Right renal pelvis (tissue), 4 donors: ENCODE measurements at regions not wholly inside any gene's neighbourhood (a gene's known extent, or its start where the extent isn't known, plus 50 kb on each side); places are given as distances from the start of the nearest gene placed in this dataset.
"Not testable (repeated sequence)": the region's sequence is repeated elsewhere in the genome, so short reads cannot be mapped to it uniquely, and the experiment has no call there.

Experiments used
- DNase-seq, 4 donors: peaks; one replicate each; pipeline ENCODE4 v3.0.0-alpha.2; 2013; ENCODE audit warnings: low read depth in 4 of 4, low spot score in 3 of 4, missing footprints in 1 of 4

DNA sequence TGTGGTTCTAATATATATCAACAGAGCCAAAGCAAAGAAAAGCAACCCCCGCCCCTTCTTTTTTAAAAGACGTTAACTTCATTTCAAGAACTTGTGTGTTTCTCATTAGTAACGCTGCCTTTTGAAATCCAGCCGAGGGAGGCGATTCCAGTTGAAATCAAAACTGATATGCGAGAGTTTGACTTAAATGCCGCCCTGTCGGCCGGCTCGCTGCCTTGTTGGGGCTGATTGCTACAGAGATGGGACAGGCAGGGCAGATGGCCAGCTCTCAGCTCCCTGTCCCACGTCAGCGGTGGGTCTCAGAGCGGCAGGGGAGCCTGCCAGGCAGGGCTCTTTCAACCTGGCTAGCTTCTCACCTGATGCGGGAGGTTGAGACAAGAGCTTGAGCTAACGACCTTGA, 51.9 kb upstream of the ALX4 start:
- no peak for DNase-seq

DNA sequence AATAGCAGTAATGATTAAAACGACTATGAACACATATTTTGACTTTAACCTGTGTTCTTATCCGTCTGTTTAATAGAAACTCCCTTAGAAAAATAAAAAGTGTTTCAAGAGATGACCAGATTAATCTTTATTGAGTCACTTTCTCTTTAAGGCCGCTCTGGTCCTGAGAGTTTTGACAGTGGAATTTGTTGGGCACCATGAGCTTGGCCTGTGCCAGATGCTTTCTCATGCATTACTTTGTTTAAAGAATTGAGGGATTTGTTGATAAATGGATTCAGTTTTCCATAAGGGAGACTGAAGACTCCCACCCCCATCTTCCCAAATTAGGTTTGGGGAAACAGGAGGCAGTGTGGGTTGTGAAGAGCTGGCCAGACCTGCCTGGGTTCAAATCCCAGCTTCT, 53.2 kb upstream of the ALX4 start:
- DNase-seq = no peak

DNA sequence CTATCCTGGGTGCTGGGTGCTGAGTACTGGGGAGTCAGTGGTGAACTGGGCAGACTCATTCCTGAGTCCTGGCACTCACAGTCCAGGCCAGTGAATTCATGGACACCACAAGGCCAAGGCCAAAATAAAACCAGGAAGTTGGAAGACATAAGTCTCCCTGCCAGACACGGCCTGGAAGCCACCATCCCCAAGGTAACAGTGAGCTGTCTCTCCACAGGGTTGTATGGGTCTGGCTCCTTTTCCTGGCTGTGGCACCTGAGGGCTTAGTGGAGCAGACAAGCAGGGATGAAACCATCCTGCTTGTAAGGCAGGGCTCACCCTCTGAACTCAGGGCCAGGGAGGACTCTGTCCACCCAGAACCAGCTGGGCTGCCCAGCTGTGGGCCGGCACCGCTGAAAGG, 54.7 kb upstream of the ALX4 start:
- no peak for DNase-seq

DNA sequence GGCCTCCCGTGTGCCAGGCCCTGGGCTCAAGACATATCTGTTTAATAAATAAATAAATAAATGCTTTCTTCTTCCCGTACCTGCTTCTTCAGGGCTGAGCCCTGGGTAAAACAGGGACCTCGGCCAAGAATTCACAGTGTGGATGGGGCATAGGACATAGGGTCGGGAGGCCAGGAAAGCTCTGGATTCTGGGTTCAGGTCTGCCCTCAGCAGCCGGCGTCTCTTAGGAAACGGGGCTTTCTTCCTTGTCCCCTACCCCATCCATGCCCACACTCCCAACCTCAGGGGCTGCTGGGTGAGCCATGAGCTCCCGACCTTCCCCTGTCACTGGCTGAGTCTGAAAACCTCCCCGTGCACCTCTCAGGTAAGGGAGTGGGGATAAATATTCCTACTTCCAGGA, 55.7 kb upstream of the ALX4 start:
- DNase-seq = no peak

DNA sequence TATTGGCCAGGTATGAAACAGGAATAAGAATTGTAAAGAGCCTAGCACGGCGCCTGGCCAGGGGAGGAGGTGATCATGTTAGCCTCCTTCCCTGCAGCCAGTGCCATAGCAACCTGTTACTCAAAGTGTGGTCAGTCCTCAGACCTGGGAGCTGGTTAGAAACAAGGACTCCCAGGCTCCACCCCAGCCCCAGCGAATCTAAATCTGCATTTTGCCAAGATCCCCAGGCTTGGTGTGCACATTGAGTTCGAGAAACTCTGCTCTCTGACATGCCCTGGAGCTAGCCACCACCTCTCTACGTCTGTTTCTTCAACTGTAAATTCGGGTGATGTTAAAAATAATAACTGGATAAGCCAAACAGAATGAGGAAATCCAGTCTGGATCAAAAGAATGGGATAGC, 56.1 kb upstream of the ALX4 start:
- no peak for DNase-seq

DNA sequence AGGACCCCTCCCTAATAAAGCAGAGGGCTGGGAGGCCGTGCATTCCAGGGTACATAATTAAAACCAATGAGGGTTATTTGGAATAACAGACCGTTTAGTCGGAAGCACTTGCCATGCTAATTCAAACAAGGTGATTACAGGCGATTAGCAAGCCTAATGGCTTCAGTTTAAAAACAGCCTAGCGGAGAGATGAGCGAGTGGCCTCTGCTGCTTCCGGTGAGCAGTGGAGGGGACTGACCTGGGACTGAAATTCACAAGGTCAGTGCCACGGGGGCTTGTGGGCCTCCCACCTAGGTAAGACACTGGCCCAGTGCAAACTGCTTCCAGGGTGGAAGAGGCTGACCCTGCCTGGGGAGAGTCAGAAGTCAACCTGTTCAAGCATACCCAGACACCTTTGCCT, 56.8 kb upstream of the ALX4 start:
- no peak for DNase-seq

DNA sequence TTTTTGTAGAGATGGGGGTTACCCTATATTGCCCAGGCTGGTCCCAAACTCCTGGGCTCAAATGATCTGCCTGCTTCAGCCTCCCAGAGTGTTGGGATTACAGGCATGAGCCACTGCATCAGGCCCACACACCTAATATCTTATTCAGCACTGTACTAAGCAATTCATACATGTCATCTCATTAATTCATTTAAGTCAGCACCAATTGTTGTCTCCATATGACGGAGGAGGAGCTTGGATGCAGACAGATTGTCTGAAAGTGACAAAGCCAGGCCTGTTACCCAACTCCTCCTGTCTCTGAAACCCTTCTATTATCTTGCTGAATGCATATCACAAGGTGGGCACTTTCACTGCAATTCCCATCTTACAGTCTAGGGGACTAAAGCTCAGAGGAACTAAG, 57.5 kb upstream of the ALX4 start:
- DNase-seq = no peak

DNA sequence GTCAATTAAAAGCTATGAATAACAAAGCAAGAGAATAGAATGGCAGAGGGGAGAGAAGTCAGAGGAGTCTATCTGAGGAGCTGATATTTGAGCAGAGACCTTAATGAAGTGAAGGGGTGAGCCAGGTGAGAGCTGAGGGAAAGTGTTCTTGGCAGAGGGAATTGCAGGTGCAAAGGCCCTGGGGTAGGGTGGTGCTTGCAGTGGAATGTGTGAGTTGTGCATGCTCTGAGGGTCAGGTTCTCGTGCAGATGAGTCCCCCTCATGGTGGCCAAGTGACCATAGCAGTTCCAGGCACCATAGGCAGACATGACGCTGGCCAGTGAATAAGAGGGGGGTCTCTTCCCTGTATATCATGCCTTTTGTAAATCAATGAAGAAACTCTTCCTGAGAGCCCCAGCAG, 58.9 kb upstream of the ALX4 start:
- no peak for DNase-seq

DNA sequence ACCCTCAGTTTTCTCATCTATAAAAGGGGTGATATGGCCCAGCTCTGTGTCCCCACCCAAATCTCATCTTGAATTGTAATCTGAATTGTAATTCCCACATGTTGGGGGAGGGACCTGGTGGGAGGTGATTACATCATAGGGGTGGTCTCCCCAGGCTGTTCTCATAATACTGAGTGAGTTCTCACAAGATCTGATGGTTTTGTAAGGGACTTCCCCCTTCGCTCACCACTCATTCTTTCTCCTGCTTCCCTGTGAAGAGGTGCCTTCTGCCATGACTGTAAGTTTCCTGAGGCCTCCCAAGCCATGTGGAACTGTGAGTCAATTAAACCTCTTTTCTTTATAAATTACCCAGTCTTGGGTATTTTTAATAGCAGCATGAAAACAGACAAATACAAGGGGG, 61.1 kb upstream of the ALX4 start:
- DNase-seq = not testable (repeated sequence)

DNA sequence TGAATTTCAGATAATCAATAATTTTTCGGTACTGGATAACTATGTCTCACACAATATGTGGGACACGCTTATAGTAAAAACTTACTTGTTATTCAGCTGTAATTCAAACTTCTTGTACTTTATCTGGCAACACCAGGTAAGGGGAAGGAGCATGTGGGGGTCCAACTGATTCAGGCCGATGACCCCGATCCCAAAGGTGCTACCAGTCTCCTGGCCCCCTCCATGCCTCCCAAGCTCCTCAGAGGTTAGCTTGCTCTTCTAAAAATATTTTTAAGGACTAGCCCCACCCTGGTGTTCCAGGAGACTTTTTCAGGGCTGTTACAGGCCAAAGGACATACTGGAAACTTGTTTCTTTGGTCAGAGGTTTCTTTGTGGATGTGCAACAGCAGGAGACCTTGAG, 61.8 kb upstream of the ALX4 start:
- no peak for DNase-seq

DNA sequence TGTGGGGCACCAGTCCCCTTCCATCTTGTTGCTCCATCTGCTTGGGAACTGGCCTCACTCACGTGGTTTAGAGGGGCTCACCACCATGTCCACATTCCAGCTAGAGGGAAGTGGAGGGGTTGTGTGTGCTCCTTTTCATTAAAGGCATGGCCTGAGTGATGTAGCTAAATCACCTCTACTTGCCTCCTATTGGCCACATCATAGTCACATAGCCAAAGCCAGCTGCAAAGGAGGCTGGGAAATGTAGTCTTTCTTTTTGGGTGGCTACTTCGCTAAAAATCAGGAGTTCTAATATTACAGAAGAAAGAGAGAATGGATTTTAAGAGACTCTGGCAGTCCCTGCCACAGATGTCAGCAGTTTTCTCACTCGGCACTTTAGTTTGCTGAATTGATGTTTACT, 63.0 kb upstream of the ALX4 start:
- no peak for DNase-seq

DNA sequence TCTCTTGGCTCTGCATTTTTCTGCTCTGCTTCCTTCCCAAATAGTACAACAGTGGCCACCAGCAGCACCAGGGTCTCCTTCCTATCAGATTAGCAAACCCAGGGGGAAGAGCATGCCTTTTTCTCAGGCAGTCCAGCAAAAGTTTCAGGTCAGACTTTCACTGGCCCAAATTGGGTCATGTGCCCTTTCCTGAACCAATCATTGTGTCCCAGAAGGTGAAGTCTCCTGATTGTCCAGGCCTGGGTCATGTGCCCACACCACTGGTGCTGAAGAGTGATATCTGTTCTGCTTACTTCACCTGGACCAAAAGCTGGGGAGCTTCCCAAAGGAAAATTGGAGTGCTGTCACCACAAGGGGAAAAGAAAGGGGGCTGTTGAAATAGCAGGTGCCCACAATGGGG, 64.1 kb upstream of the ALX4 start:
- no peak for DNase-seq

DNA sequence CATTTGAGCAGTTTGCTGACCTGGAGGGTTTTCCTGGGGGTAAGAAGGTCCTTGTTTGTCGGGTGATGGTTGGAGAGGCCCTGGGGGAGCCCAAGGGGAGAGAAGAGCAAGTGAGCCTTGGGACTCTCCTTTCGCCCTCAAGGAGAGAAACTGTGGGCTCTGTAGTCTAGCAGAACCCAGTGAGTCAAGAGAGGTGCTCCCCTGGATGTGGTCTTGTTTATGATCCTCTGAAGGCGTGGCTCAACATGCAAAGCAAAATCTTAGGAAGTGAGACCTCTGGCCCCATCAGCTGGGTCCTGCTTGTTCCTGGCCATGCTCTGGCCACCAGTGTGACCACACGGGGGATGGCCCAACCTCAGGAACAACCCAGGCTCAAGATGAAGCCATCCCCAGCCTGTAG, 66.5 kb upstream of the ALX4 start:
- DNase-seq = no peak

DNA sequence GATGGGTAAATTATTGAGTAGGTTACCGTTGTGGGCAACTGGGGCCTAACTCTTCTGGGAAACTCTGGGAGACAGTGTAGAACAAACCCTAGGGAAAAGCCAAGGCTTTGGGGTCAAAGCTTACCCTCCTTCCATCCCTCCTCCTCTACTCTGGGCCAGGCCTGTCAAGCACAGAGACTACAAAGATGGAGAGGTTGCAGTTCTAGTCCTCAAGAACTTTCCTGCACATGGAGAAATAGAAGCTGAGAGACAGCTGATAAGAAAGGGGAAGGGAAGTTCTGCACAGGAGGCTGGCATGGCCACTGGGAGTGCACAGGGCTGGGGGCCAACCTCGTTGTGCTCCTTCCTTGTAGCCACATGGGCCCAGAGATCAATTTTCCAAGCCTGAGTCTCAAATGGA, 67.2 kb upstream of the ALX4 start:
- DNase-seq = no peak

DNA sequence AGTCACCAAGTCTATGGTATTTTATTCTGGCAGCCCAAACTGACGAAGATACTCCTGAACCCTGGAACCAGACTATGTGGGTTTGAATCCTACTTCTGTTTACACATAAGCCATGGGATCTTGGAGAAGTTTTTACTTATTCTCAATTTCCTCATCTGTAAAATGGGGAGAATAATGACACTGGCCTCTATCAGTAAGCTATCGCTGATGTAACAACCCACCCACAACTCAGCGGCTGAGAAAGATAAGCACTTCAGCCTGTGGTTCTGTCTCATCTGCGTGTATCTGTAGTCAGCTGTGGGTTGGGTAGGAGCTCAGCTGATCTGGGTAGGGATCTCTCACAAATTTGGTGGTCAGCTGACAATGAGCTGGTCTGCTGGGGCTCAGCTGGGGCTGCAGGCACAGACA, 68.0 kb upstream of the ALX4 start:
- no peak for DNase-seq

DNA sequence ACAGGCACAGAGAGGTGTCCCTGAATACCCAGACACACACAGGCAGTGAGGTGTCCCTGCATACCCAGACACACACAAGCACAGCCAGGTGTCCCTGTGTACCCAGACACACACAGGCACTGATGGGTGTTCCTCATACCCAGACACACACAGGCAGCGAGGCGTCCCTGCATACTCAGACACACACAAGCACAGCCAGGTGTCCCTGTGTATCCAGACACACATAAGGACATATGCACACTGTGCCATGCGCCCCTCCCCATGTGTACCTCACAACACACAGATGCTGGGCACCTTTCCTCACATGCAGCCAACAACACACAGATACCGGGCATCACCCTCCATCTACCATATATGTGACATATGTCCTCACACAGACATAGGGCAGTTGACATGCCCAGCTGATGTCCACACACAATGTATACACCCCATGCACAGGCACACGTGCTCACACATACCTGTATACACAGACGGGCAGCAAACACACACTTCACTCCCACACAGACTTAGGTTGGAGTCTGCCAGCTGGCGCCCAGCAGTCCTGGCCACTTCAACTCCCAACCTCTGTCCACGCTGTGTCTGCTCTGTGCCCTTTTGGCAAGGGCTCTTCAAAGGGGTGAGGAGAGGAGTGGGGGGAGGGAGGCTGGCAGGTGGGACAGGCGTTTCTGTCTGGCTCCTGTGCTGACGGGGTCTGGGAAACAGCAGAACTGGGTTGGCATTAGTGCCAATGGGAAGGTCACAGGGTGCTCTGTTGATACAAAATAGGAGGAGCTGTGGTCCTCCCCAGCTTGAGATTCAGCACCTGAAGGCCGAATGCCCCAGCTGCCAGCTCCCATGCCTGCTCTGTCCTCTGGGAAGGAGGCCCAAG, 69.4 kb upstream of the ALX4 start:
- no peak for DNase-seq

DNA sequence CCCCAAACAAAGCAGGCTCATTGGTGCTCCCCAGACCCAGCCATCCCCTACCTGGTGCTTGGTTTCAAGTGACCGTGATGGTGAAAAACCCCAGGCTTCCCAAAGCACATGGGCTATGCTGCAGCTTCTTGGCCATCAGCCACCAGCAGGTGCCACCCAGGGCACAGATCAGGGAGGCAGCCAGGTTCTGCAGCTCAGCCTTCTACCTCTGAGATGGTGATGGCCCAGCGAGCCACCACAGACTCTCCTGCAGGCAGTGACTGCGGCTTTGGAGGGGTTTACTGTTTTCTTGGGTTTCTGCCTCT, 70.0 kb upstream of the ALX4 start:
- no peak for DNase-seq

DNA sequence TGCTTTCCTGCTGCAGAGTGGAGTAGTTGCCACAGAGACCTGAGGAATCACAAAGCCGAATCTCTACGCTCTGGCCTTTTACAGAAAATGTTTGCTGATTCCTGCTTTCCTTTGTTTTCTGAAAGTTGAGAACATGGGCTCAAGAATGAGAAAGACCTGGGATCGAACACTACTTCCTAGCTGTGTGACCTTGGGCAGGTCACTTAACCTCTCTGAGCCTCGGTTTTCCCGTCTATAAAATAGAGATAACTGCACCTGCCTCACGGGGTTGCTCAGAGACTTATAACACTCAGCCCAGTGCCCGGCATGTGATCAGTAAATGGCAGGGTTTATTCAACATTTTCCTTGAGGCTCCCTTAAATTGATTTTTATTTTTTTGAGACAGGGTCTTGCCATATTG, 70.9 kb upstream of the ALX4 start:
- DNase-seq = no peak

DNA sequence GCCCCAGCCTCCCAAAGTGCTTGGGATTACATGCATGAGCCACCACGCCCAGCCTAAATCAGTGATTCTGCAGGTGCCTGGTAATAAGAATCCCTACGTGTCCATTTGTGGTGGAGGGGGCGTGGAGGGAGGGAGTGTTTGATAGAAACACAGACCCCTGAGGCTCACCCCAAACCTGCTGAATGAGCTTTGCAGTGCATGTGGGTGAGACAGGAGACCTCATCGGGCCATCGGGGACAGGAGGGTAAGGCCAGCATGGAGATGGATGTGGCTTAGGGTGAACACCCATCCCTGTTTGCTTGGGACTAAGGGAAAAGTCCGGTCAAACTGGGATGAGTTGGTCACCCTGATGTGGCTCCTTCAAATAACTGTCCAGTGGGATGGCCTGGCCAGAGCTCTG, 71.3 kb upstream of the ALX4 start:
- DNase-seq = no peak

DNA sequence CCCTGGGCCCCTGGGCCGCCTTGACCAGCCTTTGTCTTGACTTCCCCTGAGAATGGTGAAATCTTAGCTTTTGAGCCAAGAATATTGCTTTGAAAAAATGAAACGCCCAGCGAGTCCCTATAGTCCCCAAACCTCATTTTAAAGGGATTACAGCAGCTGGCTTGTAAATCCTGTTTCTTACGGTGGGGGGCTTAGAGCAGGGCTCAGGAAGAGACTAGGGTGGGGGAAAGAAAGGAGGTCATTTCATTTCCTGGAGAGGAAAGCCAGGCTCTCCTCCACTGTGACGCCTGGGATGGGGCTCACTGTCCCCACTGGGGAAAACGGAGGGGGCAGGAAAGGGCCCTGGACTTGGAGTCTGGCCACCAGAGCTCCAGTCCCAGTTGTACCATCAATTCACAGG, 72.2 kb upstream of the ALX4 start:
- DNase-seq = no peak

DNA sequence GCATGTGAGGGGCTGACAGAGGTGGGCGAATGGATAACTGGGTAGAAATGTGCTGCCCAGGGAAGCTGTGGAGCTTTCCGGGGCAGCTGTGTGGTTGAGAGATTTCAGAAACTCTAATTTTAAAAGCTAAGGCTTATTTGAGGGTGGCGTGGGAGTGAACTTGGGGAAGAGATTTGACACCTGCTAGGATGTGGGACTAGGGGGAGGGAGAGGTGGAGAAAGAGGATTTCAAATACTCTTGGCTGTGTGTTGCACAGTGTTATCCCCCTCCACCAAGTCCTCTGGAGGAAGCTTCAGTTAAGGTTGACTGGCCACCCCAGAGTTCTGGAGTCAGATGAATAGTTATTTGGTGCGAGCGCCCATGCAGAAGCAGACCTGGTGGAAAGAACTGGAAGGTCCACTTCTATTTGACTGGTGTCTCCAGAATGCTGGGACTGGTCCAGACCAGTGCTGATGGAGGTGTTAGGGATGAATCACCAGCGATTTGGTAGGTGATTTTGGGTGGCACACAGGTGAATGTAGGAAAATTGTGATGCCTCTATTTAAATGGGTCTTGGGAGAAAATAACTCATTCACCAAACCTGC, 72.8 kb upstream of the ALX4 start:
- no peak for DNase-seq

DNA sequence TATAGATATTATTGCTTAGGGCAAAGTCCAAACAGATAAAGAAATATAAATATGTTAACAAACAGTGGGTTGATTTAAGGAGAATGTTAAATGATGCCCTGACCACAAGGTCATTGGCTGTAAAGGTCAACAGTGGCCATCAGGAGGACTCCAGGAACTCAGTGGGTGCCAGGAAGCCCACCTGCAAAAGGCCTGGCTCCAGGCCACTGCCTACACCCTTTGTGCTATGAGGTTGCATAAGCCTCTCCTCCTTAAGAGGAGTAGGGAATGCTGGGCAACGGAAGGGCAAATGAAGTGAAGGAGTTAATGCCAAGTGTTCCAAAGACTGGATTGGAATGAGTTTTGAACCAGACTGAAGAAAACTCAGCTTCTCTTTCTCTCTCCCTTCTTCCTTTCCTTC, 73.3 kb upstream of the ALX4 start:
- DNase-seq = no peak

DNA sequence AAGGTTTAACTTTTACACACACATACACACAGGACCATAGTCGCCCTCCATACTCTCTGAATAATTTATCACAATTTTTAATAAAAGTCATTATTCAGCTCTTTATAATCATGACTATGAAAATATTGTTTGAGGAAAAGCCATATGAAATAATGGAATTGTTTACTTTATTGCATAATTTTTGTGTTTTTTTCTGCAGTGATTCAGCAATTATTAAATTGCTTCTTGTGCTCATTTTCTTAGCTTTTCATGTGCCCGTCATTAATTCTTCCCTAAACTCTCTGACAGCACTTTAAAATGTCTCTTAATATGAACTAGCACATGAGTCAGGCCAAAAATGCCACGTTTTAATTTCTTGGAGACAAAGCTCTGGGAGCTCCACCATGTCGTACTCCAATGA, 77.5 kb upstream of the ALX4 start:
- DNase-seq = no peak
